Spleen (tissue), 11 donors: ENCODE measurements at regions not wholly inside any gene's neighbourhood (a gene's known extent, or its start where the extent isn't known, plus 50 kb on each side); places are given as distances from the start of the nearest gene placed in this dataset.
"Not testable (repeated sequence)": the region's sequence is repeated elsewhere in the genome, so short reads cannot be mapped to it uniquely, and the experiment has no call there.

Experiments
- DNase-seq: peaks from one replicate; pipeline ENCODE4 v3.0.0-alpha.2; 2020
- H3K27ac ChIP-seq, 8 donors: fragments of 200-600 bp; sonication (generic) in 7 of 8; 1 replicate in 4 of 8; 2 replicates in 4 of 8; pipeline versions ENCODE4 v1.5.0 to v1.8.0; 2016 to 2021; ENCODE audit warnings: inconsistent platforms in 4 of 8, mild to moderate bottlenecking in 4 of 8, moderate library complexity in 1 of 8
- H3K27me3 ChIP-seq, 7 donors: fragments of 200-600 bp; sonication (generic) in 6 of 7; replicated peaks in 1 of 7; 1 replicate in 4 of 7; 2 replicates in 3 of 7; pipeline versions ENCODE4 v1.5.0 to v1.8.0; 2016 to 2021; ENCODE audit warnings: inconsistent platforms in 3 of 7, mild to moderate bottlenecking in 1 of 7
- H3K36me3 ChIP-seq, 6 donors: fragments of 200-600 bp; sonication (generic) in 5 of 6; 1 replicate in 4 of 6; 2 replicates in 2 of 6; pipeline versions ENCODE4 v1.5.0 to v1.8.0; 2016 to 2021; ENCODE audit warnings: inconsistent platforms in 2 of 6
- H3K4me1 ChIP-seq, 6 donors: fragments of 200-600 bp; sonication (generic) in 5 of 6; 1 replicate in 3 of 6; 2 replicates in 3 of 6; pipeline versions ENCODE4 v1.5.0 to v1.8.0; 2016 to 2021; ENCODE audit warnings: inconsistent platforms in 3 of 6
- H3K4me3 ChIP-seq, 8 donors: fragments of 200-600 bp; sonication (generic) in 7 of 8; 1 replicate in 4 of 8; 2 replicates in 4 of 8; pipeline versions ENCODE4 v1.5.0 to v1.8.0; 2016 to 2021; ENCODE audit warnings: inconsistent platforms in 4 of 8, mild to moderate bottlenecking in 4 of 8, moderate library complexity in 2 of 8
- H3K9me3 ChIP-seq, 8 donors: fragments of 200-600 bp; sonication (generic) in 7 of 8; 1 replicate in 4 of 8; 2 replicates in 4 of 8; pipeline versions ENCODE4 v1.5.0 to v1.8.0; 2016 to 2021; ENCODE audit warnings: inconsistent platforms in 4 of 8
- POLR2A ChIP-seq, 3 donors: fragments of 450-650 bp; IDR thresholded peaks; one replicate each; pipeline ENCODE4 v1.5.1; 2017; ENCODE audit warnings: antibody characterized with exemption in 3 of 3, mild to moderate bottlenecking in 1 of 3
- POLR2AphosphoS5 ChIP-seq, 3 donors: sonication (generic); formaldehyde crosslinking; IDR thresholded peaks; one replicate each; pipeline ENCODE4 v1.5.1; 2017; ENCODE audit warnings: antibody characterized with exemption in 3 of 3
- WGBS, 5 donors: extraction: QIAGEN DNeasy Blood & Tissue Kit in 3 of 5; methylation state at CpG; one replicate each; pipeline versions ENCODE4 v1.1.5 to v1.1.7; 2013 to 2018; 5-methylcytosine and 5-hydroxymethylcytosine counted together
- intact Hi-C: fragments of 100-400 bp; cut with DNase I; formaldehyde crosslinking; loops from one replicate; pipeline ENCODE4 v1.15.0; 2023; ENCODE audit warnings: low total_unique reads
- TF ChIP-seq, protein P1 (sequence below), 11 experiments: fragments of 200-600 bp in 7 of 11; fragments of 450-650 bp in 4 of 11; sonication (generic) in 4 of 11; IDR thresholded peaks in 8 of 11; conservative IDR thresholded peaks in 3 of 11; 1 replicate in 7 of 11; 2 replicates in 4 of 11; pipeline versions ENCODE4 v1.4.0 to v1.8.0; 2016 to 2021; ENCODE audit warnings: antibody characterized with exemption in 11 of 11, inconsistent platforms in 4 of 11, mild to moderate bottlenecking in 1 of 11
- donor health status: healthy with polysubstance abuse.
- donor health status: DM: no; HTN: no; CAD: no; lungs with moderate emphysema.
- donor health status: DM: no; HTN: no; CAD: no.
- donor health status: Bipolar disorder and iron deficiency.
- donor health status: healthy.
- donor health status: DM: no; HTN: no; CAD: no.
- donor health status: DM: yes; HTN: yes; CAD: no.

DNA sequence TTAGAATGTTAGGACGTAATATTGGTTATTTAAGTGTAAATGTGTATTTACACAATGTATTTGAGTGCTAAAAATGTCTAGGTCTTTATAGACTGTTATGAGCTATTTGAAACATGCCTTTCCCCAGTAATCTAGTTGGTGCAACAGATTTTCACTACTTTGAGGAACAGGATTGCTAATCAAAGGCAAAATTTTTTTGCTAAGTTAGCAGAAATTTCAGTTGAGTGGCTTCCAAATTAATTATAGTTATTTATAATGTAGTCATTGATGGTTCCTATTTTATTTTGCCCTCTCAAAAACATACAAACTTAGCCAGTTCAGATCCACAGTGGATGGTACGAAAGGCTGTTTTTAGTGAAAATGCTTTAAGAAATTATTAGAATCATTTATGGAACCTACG lies 78.7 kb upstream of the LYZL2 start:
- no peak for DNase-seq
- H3K36me3 ChIP-seq: no peaks in the 10 kb centered on the region
- no peak overlapping the region for H3K27ac ChIP-seq
- no peaks in the 10 kb centered on the region for H3K27me3 ChIP-seq
- H3K4me3 ChIP-seq: no peak overlapping the region
- H3K9me3 ChIP-seq: peaks cover 0 to 3% (median 2%) of the 10 kb centered on the region in 8 donors
- no peak for TF ChIP-seq POLR2AphosphoS5 (IDR thresholded peaks at IDR 0.05)
- no peak for TF ChIP-seq POLR2A (IDR thresholded peaks at IDR 0.05)
- TF ChIP-seq, protein P1, sequence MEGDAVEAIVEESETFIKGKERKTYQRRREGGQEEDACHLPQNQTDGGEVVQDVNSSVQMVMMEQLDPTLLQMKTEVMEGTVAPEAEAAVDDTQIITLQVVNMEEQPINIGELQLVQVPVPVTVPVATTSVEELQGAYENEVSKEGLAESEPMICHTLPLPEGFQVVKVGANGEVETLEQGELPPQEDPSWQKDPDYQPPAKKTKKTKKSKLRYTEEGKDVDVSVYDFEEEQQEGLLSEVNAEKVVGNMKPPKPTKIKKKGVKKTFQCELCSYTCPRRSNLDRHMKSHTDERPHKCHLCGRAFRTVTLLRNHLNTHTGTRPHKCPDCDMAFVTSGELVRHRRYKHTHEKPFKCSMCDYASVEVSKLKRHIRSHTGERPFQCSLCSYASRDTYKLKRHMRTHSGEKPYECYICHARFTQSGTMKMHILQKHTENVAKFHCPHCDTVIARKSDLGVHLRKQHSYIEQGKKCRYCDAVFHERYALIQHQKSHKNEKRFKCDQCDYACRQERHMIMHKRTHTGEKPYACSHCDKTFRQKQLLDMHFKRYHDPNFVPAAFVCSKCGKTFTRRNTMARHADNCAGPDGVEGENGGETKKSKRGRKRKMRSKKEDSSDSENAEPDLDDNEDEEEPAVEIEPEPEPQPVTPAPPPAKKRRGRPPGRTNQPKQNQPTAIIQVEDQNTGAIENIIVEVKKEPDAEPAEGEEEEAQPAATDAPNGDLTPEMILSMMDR (IDR thresholded peaks at IDR 0.05 in 8 of 11, conservative IDR thresholded peaks at IDR 0.05 in 3 of 11): no peak
- H3K4me1 ChIP-seq: peaks cover 3 to 31% (median 18%) of the 10 kb centered on the region in 6 donors
- intact Hi-C loops: no loop called here
- 91 to 96% (median 93%) methylated on average over 3 of the region's 3 CpGs for WGBS, 5 donors

DNA sequence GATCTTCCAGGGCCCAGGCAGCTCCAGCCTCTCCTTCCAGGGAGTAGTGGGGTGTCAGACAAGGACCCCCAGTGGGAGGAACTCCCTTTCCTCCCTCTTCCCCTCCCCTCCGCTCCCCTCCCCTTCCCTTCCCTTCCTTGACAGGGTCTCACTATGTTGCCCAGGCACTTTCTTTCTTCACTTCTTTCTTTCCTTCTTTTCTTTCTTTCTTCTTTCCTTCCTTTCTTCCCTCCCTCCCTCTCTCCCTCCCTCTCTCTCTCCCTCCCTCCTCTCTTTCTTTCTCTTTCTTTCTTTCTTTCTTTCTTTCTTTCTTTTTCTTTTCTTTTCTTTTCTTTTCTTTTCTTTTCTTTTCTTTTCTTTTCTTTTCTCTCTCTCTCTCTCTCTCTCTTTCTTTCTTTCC lies 76.6 kb upstream of the LYZL2 start:
- intact Hi-C loops, H3K36me3 ChIP-seq, H3K9me3 ChIP-seq, H3K27me3 ChIP-seq, H3K4me3 ChIP-seq, DNase-seq: not testable (repeated sequence)
- 67 to 100% (median 86%) methylated on average over 1 of the region's 1 CpG for WGBS, 5 donors
- peak overlapping the region; percentile 68 to 93 (median 83) for H3K27ac ChIP-seq
- H3K4me1 ChIP-seq: peaks cover 5 to 51% (median 36%) of the 10 kb centered on the region in 6 donors

DNA sequence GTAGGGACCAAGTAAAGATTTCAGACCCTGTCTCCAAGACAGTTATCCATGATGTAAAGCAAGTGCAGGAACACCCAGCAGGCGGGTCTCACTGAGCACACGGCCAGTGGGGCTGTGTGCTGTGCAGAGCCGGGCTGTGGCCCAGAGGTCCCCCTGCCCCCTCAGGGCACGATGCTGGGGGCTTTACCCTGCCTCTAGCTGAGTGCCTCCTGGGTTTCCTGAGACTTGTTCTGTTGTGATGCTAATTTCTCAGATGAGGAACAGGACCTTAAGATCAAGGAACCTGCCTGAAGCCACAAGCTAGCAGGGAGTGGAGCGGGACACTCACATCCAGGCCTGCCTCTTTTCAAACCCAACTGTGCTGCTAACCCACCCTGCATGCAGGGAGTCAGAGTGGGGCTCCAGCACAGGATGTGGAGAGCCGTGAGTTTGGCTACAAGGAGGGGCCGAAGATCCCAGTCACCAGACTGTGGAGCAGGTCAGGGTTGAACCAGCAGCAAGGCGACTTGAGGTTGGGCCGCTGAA lies 76.1 kb upstream of the LYZL2 start:
- Histone ChIP-seq H3K4me1 (peaks cover 10 to 56% (median 41%) of the 10 kb centered on the region in 6 donors), H3K36me3 (no peaks in the 10 kb centered on the region), H3K9me3 (no peaks in the 10 kb centered on the region), H3K4me3 (peak overlapping the region in 5 of 8 donors; percentile 18 to 63 (median 25)), H3K27me3 (no peaks in the 10 kb centered on the region), H3K27ac (peak overlapping the region; percentile 68 to 93 (median 83))
- intact Hi-C loops: no loop called here
- WGBS, 5 donors: 39 to 52% (median 43%) methylated on average over 6 to 9 of the region's 9 CpGs
- TF ChIP-seq POLR2A (IDR thresholded peaks at IDR 0.05): no peak
- TF ChIP-seq POLR2AphosphoS5 (IDR thresholded peaks at IDR 0.05): peak in 2 of 3 donors; percentile 29 to 35
- peak; percentile 80 for DNase-seq

DNA sequence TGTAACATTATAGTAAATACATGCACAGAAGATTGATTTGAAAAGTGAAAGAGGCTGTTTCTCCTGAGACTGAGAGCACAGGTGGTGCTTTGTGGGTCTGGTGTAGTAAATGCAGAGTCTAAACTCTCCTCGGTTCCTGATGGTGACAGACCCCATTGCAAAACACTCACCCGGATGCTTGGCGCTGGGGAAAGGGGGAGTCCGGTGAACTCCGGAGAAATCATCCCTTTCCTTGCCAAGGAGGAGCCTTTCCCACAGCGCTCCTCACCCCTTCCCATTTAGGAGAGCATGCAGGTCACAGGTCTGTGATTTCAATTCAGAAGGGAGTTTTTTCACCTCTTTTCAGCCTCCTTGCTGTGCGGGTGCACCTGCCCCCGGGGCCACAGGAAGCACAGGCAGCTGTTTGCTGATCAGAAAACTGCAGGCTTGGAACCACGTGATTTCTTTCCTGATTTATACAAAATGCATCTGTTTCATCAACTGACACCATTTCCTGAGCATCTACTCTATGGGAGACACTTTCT lies 75.6 kb upstream of the LYZL2 start:
- H3K9me3 ChIP-seq: no peaks in the 10 kb centered on the region
- peak overlapping the region in 6 of 8 donors; percentile 9 to 63 (median 24) for H3K4me3 ChIP-seq
- intact Hi-C loops: no loop called here
- no peaks in the 10 kb centered on the region for H3K27me3 ChIP-seq
- WGBS, 5 donors: 7 to 23% (median 15%) methylated on average over 9 of the region's 9 CpGs
- no peak for DNase-seq
- H3K27ac ChIP-seq: peak overlapping the region; percentile 68 to 93 (median 83)
- TF ChIP-seq, protein P1 (IDR thresholded peaks at IDR 0.05 in 8 of 11, conservative IDR thresholded peaks at IDR 0.05 in 3 of 11): no peak
- TF ChIP-seq POLR2AphosphoS5 (IDR thresholded peaks at IDR 0.05): peak in 2 of 3 donors; percentile 28 to 51
- H3K4me1 ChIP-seq: peaks cover 11 to 61% (median 44%) of the 10 kb centered on the region in 6 donors
- H3K36me3 ChIP-seq: no peaks in the 10 kb centered on the region

DNA sequence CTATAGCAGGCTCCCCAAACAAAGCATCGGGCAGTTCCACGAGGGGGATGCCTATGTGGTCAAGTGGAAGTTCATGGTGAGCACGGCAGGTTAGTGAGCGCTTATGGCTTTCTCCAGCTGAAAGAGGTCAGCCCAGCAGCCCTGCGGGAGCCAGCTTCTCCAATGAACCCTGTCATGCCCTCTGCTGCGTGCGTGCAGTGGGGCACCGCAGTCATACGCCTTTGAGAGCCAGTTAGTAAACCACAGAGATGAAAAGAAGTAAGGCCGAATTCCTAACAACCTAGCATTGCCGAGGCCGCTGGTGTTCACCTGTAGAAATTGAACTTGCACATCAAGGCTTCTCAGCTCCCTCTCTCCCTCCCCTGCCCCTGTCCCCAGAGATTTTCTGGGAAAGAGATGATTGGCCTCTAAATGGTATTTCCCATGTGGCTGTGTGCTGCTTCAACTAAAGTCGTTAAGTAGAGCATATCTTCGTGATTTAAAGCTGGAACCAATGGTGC lies 75.1 kb upstream of the LYZL2 start:
- H3K36me3 ChIP-seq, H3K27me3 ChIP-seq, intact Hi-C loops, H3K9me3 ChIP-seq: not testable (repeated sequence)
- H3K27ac ChIP-seq: peak overlapping the region; percentile 68 to 93 (median 83)
- peak; percentile 80 for DNase-seq
- 35 to 63% (median 52%) methylated on average over 14 of the region's 14 CpGs for WGBS, 5 donors
- peaks cover 11 to 67% (median 44%) of the 10 kb centered on the region in 6 donors for H3K4me1 ChIP-seq
- H3K4me3 ChIP-seq: peak overlapping the region in 6 of 8 donors; percentile 9 to 63 (median 24)
